M059J (cell line): ENCODE measurements at regions not wholly inside any gene's neighbourhood (a gene's known extent, or its start where the extent isn't known, plus 50 kb on each side); places are given as distances from the start of the nearest gene placed in this dataset.

Experiments used
- DNase-seq: peaks from one replicate; pipeline ENCODE4 v3.0.0-alpha.2; 2012; ENCODE audit warnings: low read depth

- peak; percentile 98 for DNase-seq
Observed at GRCh38 chr4:74682567-74683359, 111.6 kb downstream of the BTC start.

DNA sequence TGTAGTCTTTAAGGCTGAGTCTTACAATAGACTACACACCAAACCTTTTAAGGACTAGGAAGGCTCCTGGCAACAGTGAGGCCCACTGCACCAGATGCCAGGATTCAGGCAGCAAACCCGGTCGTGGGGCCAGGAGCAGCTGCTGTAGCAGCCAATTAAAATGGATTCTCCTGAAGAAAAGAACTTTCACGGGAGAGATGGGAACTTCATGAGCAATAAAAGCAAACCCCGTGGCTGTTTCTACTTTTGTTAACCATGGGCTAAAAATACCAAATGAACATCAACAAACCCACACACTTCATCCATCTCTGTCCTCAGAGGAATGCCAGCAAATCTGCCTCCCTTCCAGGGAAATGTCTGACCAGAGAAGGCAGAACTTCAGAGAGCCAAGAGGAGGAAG lies 101.4 kb downstream of the BTC start:
- DNase-seq, result no peak
